Neural progenitor cell (in vitro differentiated cells): ENCODE measurements at regions not wholly inside any gene's neighbourhood (a gene's known extent, or its start where the extent isn't known, plus 50 kb on each side); places are given as distances from the start of the nearest gene placed in this dataset.

Experiments used
- DNase-seq: peaks from one replicate; pipeline ENCODE4 v3.0.0-alpha.2; 2016; ENCODE audit warnings: low spot score
- H2AFZ ChIP-seq: fragments of 200-600 bp; sonication (generic); replicated peaks from 2 replicates; pipeline ENCODE4 v1.6.1; 2016; ENCODE audit warnings: antibody characterized with exemption
- H3F3A ChIP-seq: fragments of 200-600 bp; sonication (generic); 2 replicates; pipeline ENCODE4 v1.6.1; 2016; ENCODE audit warnings: antibody characterized with exemption, low read depth
- H3K27ac ChIP-seq: fragments of 200-600 bp; sonication (generic); 2 replicates; pipeline ENCODE4 v1.5.1; 2016; ENCODE audit warnings: mild to moderate bottlenecking
- H3K27me3 ChIP-seq: fragments of 200-600 bp; sonication (generic); 2 replicates; pipeline ENCODE4 v1.6.1; 2016; ENCODE audit warnings: mild to moderate bottlenecking, moderate library complexity
- H3K36me3 ChIP-seq: fragments of 200-600 bp; sonication (generic); 2 replicates; pipeline ENCODE4 v1.5.1; 2016
- H3K4me1 ChIP-seq: fragments of 200-600 bp; sonication (generic); 2 replicates; pipeline ENCODE4 v1.6.1; 2016; ENCODE audit warnings: mixed run types
- H3K4me2 ChIP-seq: fragments of 200-600 bp; sonication (generic); 2 replicates; pipeline ENCODE4 v1.6.1; 2016
- H3K4me3 ChIP-seq: fragments of 200-600 bp; sonication (generic); 2 replicates; pipeline ENCODE4 v1.5.1; 2016
- H3K79me2 ChIP-seq: fragments of 200-600 bp; sonication (generic); 2 replicates; pipeline ENCODE4 v1.6.1; 2016; ENCODE audit warnings: low read depth
- H3K9ac ChIP-seq: fragments of 200-600 bp; sonication (generic); 2 replicates; pipeline ENCODE4 v1.6.1; 2016
- H3K9me3 ChIP-seq: fragments of 200-600 bp; sonication (generic); 2 replicates; pipeline ENCODE4 v1.5.1; 2016; ENCODE audit warnings: low read depth
- H4K20me1 ChIP-seq: fragments of 200-600 bp; sonication (generic); 2 replicates; pipeline ENCODE4 v1.6.1; 2016; ENCODE audit warnings: low read depth
- H3K27ac Mint-ChIP-seq: 3 replicates; pipeline ENCODE4 v1.8.0; 2021; ENCODE audit warnings: mixed read lengths
- H3K27me3 Mint-ChIP-seq: 2 replicates; pipeline ENCODE4 v1.8.0; 2022; ENCODE audit warnings: low read depth, mild to moderate bottlenecking, inconsistent platforms, moderate library complexity, mixed read lengths; ENCODE audit not compliant: insufficient read depth
- H3K36me3 Mint-ChIP-seq: 3 replicates; pipeline ENCODE4 v1.8.0; 2021; ENCODE audit warnings: mixed read lengths
- H3K4me1 Mint-ChIP-seq: 3 replicates; pipeline ENCODE4 v1.8.0; 2021; ENCODE audit warnings: mixed read lengths
- H3K4me3 Mint-ChIP-seq: 3 replicates; pipeline ENCODE4 v1.8.0; 2021; ENCODE audit warnings: mild to moderate bottlenecking, moderate library complexity, mixed read lengths
- H3K9me3 Mint-ChIP-seq: 3 replicates; pipeline ENCODE4 v1.8.0; 2020; ENCODE audit warnings: mixed read lengths
- CTCF ChIP-seq: fragments of 200-600 bp; sonication (generic); IDR thresholded peaks from 2 replicates; pipeline ENCODE4 v1.5.1; 2017; ENCODE audit warnings: antibody characterized with exemption, mild to moderate bottlenecking
- EZH2 ChIP-seq: fragments of 200-600 bp; sonication (generic); IDR thresholded peaks from 2 replicates; pipeline ENCODE4 v1.6.1; 2017; ENCODE audit warnings: antibody characterized with exemption, mild to moderate bottlenecking, moderate library complexity
- EZH2phosphoT487 ChIP-seq: fragments of 200-600 bp; sonication (generic); IDR thresholded peaks from 2 replicates; pipeline ENCODE4 v1.6.1; 2017; ENCODE audit warnings: antibody characterized with exemption

DNA sequence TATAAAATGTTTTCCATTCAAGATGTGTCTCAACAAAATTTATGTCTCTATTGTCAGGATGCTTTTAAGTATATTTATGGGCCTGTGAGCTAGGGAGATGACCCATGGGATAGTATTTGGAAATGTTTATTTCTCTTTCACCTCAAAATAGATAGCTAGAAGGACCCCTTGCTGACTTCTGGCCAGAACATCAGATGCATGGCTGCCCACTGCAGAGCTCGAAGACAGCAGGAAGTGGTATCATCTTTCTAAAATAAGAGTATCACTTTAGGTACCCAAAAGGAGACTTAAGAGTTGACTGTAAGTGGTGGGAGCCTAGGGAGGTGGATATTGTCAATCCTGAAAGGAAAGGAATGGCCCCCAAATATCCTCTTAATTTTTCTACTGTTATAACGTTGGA lies 264.4 kb downstream of the NEBL start:
- no peaks in the 10 kb centered on the region for H3K36me3 Mint-ChIP-seq
- Histone ChIP-seq H3K9ac (no peak overlapping the region), H3F3A (no peaks in the 10 kb centered on the region), H2AFZ (no peak overlapping the region), H3K9me3 (no peaks in the 10 kb centered on the region), H3K79me2 (no peaks in the 10 kb centered on the region), H3K27ac (no peak overlapping the region), H3K27me3 (no peaks in the 10 kb centered on the region), H3K4me1 (peaks cover 10% of the 10 kb centered on the region), H3K4me3 (no peak overlapping the region), H3K4me2 (no peak overlapping the region), H3K36me3 (no peaks in the 10 kb centered on the region), H4K20me1 (no peaks in the 10 kb centered on the region)
- H3K27ac Mint-ChIP-seq: no peak overlapping the region
- peaks cover 4% of the 10 kb centered on the region for H3K27me3 Mint-ChIP-seq
- H3K9me3 Mint-ChIP-seq: no peaks in the 10 kb centered on the region
- TF ChIP-seq EZH2 (no peak), EZH2phosphoT487 (no peak), CTCF (no peak)
- H3K4me1 Mint-ChIP-seq: peaks cover 6% of the 10 kb centered on the region
- no peak for DNase-seq
- no peak overlapping the region for H3K4me3 Mint-ChIP-seq

- H3K4me2 ChIP-seq: no peak overlapping the region
- no peak overlapping the region for H3K4me3 Mint-ChIP-seq
- no peak overlapping the region for H3K9ac ChIP-seq
- H3K27me3 ChIP-seq: no peaks in the 10 kb centered on the region
- no peaks in the 10 kb centered on the region for H3K79me2 ChIP-seq
- no peaks in the 10 kb centered on the region for H3K36me3 Mint-ChIP-seq
- H3K27ac ChIP-seq: no peak overlapping the region
- H3K9me3 ChIP-seq: no peaks in the 10 kb centered on the region
- no peaks in the 10 kb centered on the region for H3K36me3 ChIP-seq
- no peak overlapping the region for H2AFZ ChIP-seq
- H3K27ac Mint-ChIP-seq: no peak overlapping the region
- no peaks in the 10 kb centered on the region for H3F3A ChIP-seq
- no peaks in the 10 kb centered on the region for H4K20me1 ChIP-seq
- no peak overlapping the region for H3K4me3 ChIP-seq
- TF ChIP-seq EZH2phosphoT487: no peak
- TF ChIP-seq CTCF: no peak
- TF ChIP-seq EZH2: no peak
- peaks cover 2% of the 10 kb centered on the region for H3K9me3 Mint-ChIP-seq
- H3K27me3 Mint-ChIP-seq: peaks cover 2% of the 10 kb centered on the region
- no peak for DNase-seq
- H3K4me1 ChIP-seq: peaks cover 10% of the 10 kb centered on the region
- peaks cover 6% of the 10 kb centered on the region for H3K4me1 Mint-ChIP-seq
These were observed 265.9 kb downstream of the NEBL start for GRCh38 chr10:20631229-20631628.

DNA sequence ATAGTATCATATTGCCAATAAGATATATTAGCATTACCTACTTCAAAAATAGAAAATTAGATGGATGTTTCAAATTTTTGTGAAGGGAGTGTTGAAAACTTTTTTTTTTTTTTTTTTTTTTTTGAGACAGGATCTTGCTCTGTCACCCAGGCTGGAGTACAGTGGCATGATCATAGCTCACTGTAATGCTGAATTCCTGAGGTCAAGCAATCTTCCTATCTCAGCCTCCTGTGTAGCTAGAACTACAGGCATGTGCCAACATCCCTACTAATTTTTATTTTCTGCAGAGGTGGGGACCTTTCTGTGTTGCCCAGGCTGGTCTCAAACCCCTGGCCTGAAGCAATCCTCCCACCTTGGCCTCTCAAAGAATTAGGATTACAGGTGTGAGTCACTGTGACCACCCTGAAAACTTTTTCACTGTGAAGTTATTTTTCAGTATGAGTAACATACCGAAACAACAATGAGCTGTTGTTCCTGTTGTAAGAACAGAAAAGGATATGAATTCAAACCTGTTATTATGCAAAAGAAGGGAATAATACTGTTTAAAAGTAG lies 266.9 kb downstream of the NEBL start:
- Mint-ChIP-seq H3K27ac (no peak overlapping the region), H3K9me3 (peaks cover 2% of the 10 kb centered on the region), H3K27me3 (peaks cover 2% of the 10 kb centered on the region), H3K36me3 (no peaks in the 10 kb centered on the region), H3K4me3 (no peak overlapping the region), H3K4me1 (peaks cover 3% of the 10 kb centered on the region)
- TF ChIP-seq EZH2 (no peak), CTCF (no peak), EZH2phosphoT487 (no peak)
- Histone ChIP-seq H2AFZ (no peak overlapping the region), H3K4me3 (no peak overlapping the region), H3K4me2 (no peak overlapping the region), H3K27ac (no peak overlapping the region), H4K20me1 (no peaks in the 10 kb centered on the region), H3K9me3 (no peaks in the 10 kb centered on the region), H3K4me1 (peaks cover 3% of the 10 kb centered on the region), H3K79me2 (no peaks in the 10 kb centered on the region), H3K9ac (no peak overlapping the region), H3F3A (no peaks in the 10 kb centered on the region), H3K36me3 (no peaks in the 10 kb centered on the region), H3K27me3 (no peaks in the 10 kb centered on the region)
- DNase-seq: no peak
